GM21526 (cell line): ENCODE measurements at regions not wholly inside any gene's neighbourhood (a gene's known extent, or its start where the extent isn't known, plus 50 kb on each side); places are given as distances from the start of the nearest gene placed in this dataset.
"Not testable (repeated sequence)": the region's sequence is repeated elsewhere in the genome, so short reads cannot be mapped to it uniquely, and the experiment has no call there.

Source experiments
- ATAC-seq: cut with Tn5 transposase; IDR thresholded peaks from one replicate; pipeline ENCODE4 v1.9.1; 2021; ENCODE audit warnings: moderate library complexity; ENCODE audit not compliant: unreplicated experiment, low FRiP score

GRCh38 chr6:97449444-97449966 is 166.5 kb upstream of the MMS22L start:
- no peak for ATAC-seq

GRCh38 chr6:97450087-97450486 is 167.1 kb upstream of the MMS22L start:
- no peak for ATAC-seq

GRCh38 chr6:97456070-97456469 is 173.1 kb upstream of the MMS22L start:
- ATAC-seq: no peak

GRCh38 chr6:97459535-97459934 is 176.5 kb upstream of the MMS22L start:
- ATAC-seq: no peak

- no peak for ATAC-seq
These were observed 177.0 kb upstream of the MMS22L start for GRCh38 chr6:97459986-97460385.

- no peak for ATAC-seq
These were observed 177.5 kb upstream of the MMS22L start for GRCh38 chr6:97460394-97461080.

- no peak for ATAC-seq
These were observed 178.2 kb upstream of the MMS22L start for GRCh38 chr6:97461218-97461617.

- ATAC-seq: no peak
These were observed 179.0 kb upstream of the MMS22L start for GRCh38 chr6:97462031-97462430.

- no peak for ATAC-seq
These were observed 180.1 kb upstream of the MMS22L start for GRCh38 chr6:97462938-97463598.

GRCh38 chr6:97465877-97466561 is 183.0 kb upstream of the MMS22L start:
- ATAC-seq: no peak

GRCh38 chr6:97468981-97469380 is 186.0 kb upstream of the MMS22L start:
- ATAC-seq: no peak

GRCh38 chr6:97469451-97469850 is 186.4 kb upstream of the MMS22L start:
- ATAC-seq: no peak

GRCh38 chr6:97470322-97470721 is 187.3 kb upstream of the MMS22L start:
- ATAC-seq: no peak

- ATAC-seq: no peak
These were observed 191.0 kb upstream of the MMS22L start for GRCh38 chr6:97473979-97474378.

- peak; percentile 99 for ATAC-seq
These were observed 214.8 kb upstream of the MMS22L start for GRCh38 chr6:97497713-97498331.

GRCh38 chr6:97501853-97502252 is 218.8 kb upstream of the MMS22L start:
- no peak for ATAC-seq

- ATAC-seq: no peak
These were observed 225.6 kb upstream of the MMS22L start for GRCh38 chr6:97508646-97509045.

- ATAC-seq: not testable (repeated sequence)
These were observed 230.2 kb upstream of the MMS22L start for GRCh38 chr6:97513260-97513659.

- no peak for ATAC-seq
These were observed 241.8 kb upstream of the MMS22L start for GRCh38 chr6:97524811-97525210.

GRCh38 chr6:97535800-97536199 is 252.8 kb upstream of the MMS22L start:
- ATAC-seq: no peak

- ATAC-seq: no peak
These were observed 265.3 kb upstream of the MMS22L start for GRCh38 chr6:97548354-97548753.
